K562 (cell line): ENCODE measurements at regions not wholly inside any gene's neighbourhood (a gene's known extent, or its start where the extent isn't known, plus 50 kb on each side); places are given as distances from the start of the nearest gene placed in this dataset.

Experiments used
- ATF3 ChIP-seq, 2 experiments: fragments of 450-650 bp in 1 of 2; sonication (generic) in 1 of 2; formaldehyde crosslinking in 1 of 2; IDR thresholded peaks in 1 of 2; conservative IDR thresholded peaks in 1 of 2; 2 replicates each; pipeline versions ENCODE4 v1.6.1 to v1.8.1; 2016 to 2023; ENCODE audit warnings: mild to moderate bottlenecking in 2 of 2, moderate library complexity in 2 of 2, inconsistent platforms in 1 of 2, missing genetic modification reagents in 1 of 2
- CBX3 ChIP-seq, 2 experiments: IDR thresholded peaks; 1 replicate in 1 of 2; 2 replicates in 1 of 2; pipeline ENCODE4 v1.6.1; 2012; ENCODE audit warnings: inconsistent platforms in 2 of 2, low read length in 2 of 2, borderline replicate concordance in 1 of 2, control low read depth in 1 of 2
- CTCF ChIP-seq, 3 experiments: IDR thresholded peaks in 2 of 3; conservative IDR thresholded peaks in 1 of 3; 2 replicates each; pipeline ENCODE4 v1.5.1; 2011 to 2012; ENCODE audit warnings: low read length in 3 of 3, mild to moderate bottlenecking in 3 of 3, control low read depth in 2 of 3, improper control_type of control experiment in 1 of 3, inconsistent platforms in 1 of 3, low read depth in 1 of 3, mixed read lengths in 1 of 3, moderate library complexity in 1 of 3; ENCODE audit not compliant: insufficient read depth in 2 of 3
- EP300 ChIP-seq: IDR thresholded peaks from 2 replicates; pipeline ENCODE4 v1.6.1; 2012; ENCODE audit warnings: low read length, improper control_type of control experiment
- FOSL1 ChIP-seq: fragments of 200-800 bp; sonication (Bioruptor generic); conservative IDR thresholded peaks from 2 replicates; pipeline ENCODE4 v1.6.1; 2016; ENCODE audit warnings: missing genetic modification characterization, missing compliant biosample characterization
- HDAC2 ChIP-seq: fragments of 450-650 bp; IDR thresholded peaks from 2 replicates; pipeline ENCODE4 v1.6.1; 2016; ENCODE audit warnings: mild to moderate bottlenecking
- IRF1 ChIP-seq: sonication (generic); formaldehyde crosslinking; IDR thresholded peaks from 2 replicates; pipeline ENCODE4 v1.8.0; 2022; ENCODE audit warnings: missing genetic modification reagents, mild to moderate bottlenecking, borderline replicate concordance
- USF2 ChIP-seq: sonication (generic); formaldehyde crosslinking; IDR thresholded peaks from 2 replicates; pipeline ENCODE4 v1.5.0; 2020; ENCODE audit warnings: missing genetic modification reagents
- ZC3H8 ChIP-seq: fragments of 450-650 bp; IDR thresholded peaks from 2 replicates; pipeline ENCODE4 v1.6.1; 2017

- no peak for TF ChIP-seq CTCF (IDR thresholded peaks at IDR 0.05 in 2 of 3, conservative IDR thresholded peaks at IDR 0.05 in 1 of 3; ENCODE audit: insufficient read depth in 2 of 3, low read depth in 1 of 3, low read length in 3 of 3)
- TF ChIP-seq CBX3 (IDR thresholded peaks at IDR 0.05; ENCODE audit: borderline replicate concordance in 1 of 2, low read length in 2 of 2) = no peak
- no peak for TF ChIP-seq ZC3H8
- TF ChIP-seq EP300 = no peak
- TF ChIP-seq FOSL1 (tag) = no peak
- no peak for TF ChIP-seq HDAC2
- no peak for TF ChIP-seq USF2 (CRISPR knock-in tag)
- TF ChIP-seq ATF3 (IDR thresholded peaks at IDR 0.05) = no peak
- no peak for TF ChIP-seq ATF3 (CRISPR knock-in tag; conservative IDR thresholded peaks at IDR 0.05)
- TF ChIP-seq IRF1 (CRISPR knock-in tag) = no peak
Observed at GRCh38 chr9:88218726-88219125, 80.5 kb upstream of the SPATA31C2 start.
